ENCODE measurements at regions not wholly inside any gene's neighbourhood (a gene's known extent, or its start where the extent isn't known, plus 50 kb on each side); places are given as distances from the start of the nearest gene placed in this dataset.
"Not testable (repeated sequence)": the region's sequence is repeated elsewhere in the genome, so short reads cannot be mapped to it uniquely, and the experiment has no call there.

DNA sequence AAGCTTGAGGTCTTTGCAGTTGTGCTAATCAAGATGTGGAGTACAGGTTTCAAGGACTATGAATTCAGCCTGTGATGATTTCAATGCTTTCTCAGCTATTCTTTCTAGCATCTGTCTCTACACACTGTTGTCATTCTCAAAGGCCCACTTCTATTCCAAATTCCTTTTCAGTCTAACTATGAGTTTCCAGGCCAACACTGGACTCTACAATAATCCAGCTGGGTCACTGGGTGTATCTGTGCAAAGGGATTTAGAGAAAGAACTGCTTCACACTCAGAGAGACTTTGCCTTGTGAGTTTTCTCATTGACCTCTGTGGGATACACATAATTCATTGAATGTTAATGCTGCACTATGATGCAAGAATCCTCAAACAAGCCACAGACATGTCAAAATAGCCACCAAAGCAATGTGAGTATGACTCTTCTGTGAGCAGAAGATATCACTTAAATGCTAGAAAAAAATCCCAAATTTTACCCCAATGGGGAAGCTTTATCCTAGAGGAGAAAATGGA, 171.8 kb upstream of the CLNK start:
- no peaks in the 10 kb centered on the region for H3K27me3 ChIP-seq (ENCODE audit: control insufficient read depth, insufficient read depth, low read length)
- H3K27ac ChIP-seq (ENCODE audit: low read length), result no peak overlapping the region
- no peaks in the 10 kb centered on the region for H3K9me3 ChIP-seq (ENCODE audit: control insufficient read depth, low read depth, low read length)
- no peak overlapping the region for H3K4me3 ChIP-seq (ENCODE audit: low read length)
- DNase-seq, result no peak
- H3K4me1 ChIP-seq (ENCODE audit: control insufficient read depth, insufficient read depth, low read length), result no peaks in the 10 kb centered on the region
- H3K36me3 ChIP-seq (ENCODE audit: control insufficient read depth, insufficient read depth, low read length), result no peaks in the 10 kb centered on the region

DNA sequence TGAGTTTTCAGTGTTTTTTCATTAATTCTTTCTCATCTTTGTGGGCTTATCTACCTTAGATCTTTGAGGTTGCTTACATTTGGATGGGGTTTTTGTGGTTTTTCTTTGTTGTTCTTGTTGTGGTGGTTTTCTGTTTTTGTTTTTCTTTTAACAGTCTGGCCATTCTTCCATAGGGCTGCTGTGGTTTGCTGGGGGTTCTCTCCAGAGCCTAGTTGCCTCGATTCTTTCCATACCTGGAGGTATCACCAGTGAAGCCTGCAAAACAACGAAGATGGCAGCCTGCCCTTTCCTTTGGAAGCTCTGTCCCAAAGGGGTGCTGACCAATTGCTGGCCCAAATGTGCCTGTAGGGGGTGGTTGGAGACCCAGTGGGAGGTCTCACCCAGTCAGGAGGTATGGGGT, 168.6 kb upstream of the CLNK start:
- H3K36me3 ChIP-seq (ENCODE audit: control insufficient read depth, insufficient read depth, low read length), result no peaks in the 10 kb centered on the region
- no peaks in the 10 kb centered on the region for H3K4me1 ChIP-seq (ENCODE audit: control insufficient read depth, insufficient read depth, low read length)
- H3K27ac ChIP-seq (ENCODE audit: low read length), result no peak overlapping the region
- H3K27me3 ChIP-seq (ENCODE audit: control insufficient read depth, insufficient read depth, low read length), result no peaks in the 10 kb centered on the region
- no peak for DNase-seq
- H3K4me3 ChIP-seq (ENCODE audit: low read length), result no peak overlapping the region
- H3K9me3 ChIP-seq (ENCODE audit: control insufficient read depth, low read depth, low read length), result no peaks in the 10 kb centered on the region
- no CpG with 5 or more reads among the region's 2 CpGs for WGBS (ENCODE audit: insufficient coverage, low lambda C conversion rate)

DNA sequence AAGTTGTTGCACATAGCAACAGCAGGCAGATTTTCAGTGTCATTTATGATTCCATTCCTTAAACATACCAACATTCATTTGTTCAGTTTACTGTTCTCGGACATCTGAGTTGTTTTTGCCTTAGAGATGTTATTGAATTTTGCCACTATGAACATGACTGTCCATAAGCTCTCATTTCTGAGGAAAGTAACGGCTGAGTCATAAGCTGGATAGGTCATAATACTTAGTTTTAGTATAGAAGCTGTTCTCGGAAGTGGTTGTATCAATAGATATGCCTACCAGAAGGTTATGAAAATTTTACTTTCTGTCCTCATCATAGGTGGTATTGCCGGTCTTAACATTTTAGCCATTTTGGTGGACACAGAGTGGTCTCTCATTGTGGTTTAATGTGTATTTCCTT, 157.1 kb upstream of the CLNK start:
- Histone ChIP-seq H3K4me3 (ENCODE audit: low read length) (no peak overlapping the region), H3K36me3 (ENCODE audit: control insufficient read depth, insufficient read depth, low read length) (no peaks in the 10 kb centered on the region), H3K4me1 (ENCODE audit: control insufficient read depth, insufficient read depth, low read length) (no peaks in the 10 kb centered on the region), H3K27ac (ENCODE audit: low read length) (no peak overlapping the region), H3K27me3 (ENCODE audit: control insufficient read depth, insufficient read depth, low read length) (no peaks in the 10 kb centered on the region), H3K9me3 (ENCODE audit: control insufficient read depth, low read depth, low read length) (no peaks in the 10 kb centered on the region)
- DNase-seq, result no peak
- 67% methylated on average over 1 of the region's 4 CpGs for WGBS (ENCODE audit: insufficient coverage, low lambda C conversion rate)

DNA sequence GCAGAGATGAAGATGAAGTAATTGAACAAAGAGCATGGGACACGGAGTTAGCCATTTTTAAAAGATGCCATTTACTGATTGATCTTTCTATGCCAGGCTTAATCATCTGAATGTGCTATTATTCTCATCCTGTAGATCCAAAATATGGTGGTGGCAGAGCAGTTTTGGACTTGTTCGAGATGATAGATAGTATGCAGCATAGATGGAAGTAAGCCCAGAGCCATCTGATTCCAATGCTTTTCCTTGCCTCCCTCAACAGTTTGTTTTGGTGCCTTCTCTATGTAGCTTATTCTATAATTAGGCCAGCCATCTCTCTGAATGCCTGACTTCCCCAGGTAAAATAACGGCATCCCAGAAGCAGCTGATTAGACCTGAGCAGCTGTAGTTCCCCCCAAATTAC, 152.6 kb upstream of the CLNK start:
- H3K36me3 ChIP-seq (ENCODE audit: control insufficient read depth, insufficient read depth, low read length), result no peaks in the 10 kb centered on the region
- H3K27me3 ChIP-seq (ENCODE audit: control insufficient read depth, insufficient read depth, low read length), result no peaks in the 10 kb centered on the region
- 100% methylated on average over 1 of the region's 3 CpGs for WGBS (ENCODE audit: insufficient coverage, low lambda C conversion rate)
- H3K4me1 ChIP-seq (ENCODE audit: control insufficient read depth, insufficient read depth, low read length), result no peaks in the 10 kb centered on the region
- no peaks in the 10 kb centered on the region for H3K9me3 ChIP-seq (ENCODE audit: control insufficient read depth, low read depth, low read length)
- no peak overlapping the region for H3K4me3 ChIP-seq (ENCODE audit: low read length)
- no peak overlapping the region for H3K27ac ChIP-seq (ENCODE audit: low read length)
- DNase-seq, result no peak

DNA sequence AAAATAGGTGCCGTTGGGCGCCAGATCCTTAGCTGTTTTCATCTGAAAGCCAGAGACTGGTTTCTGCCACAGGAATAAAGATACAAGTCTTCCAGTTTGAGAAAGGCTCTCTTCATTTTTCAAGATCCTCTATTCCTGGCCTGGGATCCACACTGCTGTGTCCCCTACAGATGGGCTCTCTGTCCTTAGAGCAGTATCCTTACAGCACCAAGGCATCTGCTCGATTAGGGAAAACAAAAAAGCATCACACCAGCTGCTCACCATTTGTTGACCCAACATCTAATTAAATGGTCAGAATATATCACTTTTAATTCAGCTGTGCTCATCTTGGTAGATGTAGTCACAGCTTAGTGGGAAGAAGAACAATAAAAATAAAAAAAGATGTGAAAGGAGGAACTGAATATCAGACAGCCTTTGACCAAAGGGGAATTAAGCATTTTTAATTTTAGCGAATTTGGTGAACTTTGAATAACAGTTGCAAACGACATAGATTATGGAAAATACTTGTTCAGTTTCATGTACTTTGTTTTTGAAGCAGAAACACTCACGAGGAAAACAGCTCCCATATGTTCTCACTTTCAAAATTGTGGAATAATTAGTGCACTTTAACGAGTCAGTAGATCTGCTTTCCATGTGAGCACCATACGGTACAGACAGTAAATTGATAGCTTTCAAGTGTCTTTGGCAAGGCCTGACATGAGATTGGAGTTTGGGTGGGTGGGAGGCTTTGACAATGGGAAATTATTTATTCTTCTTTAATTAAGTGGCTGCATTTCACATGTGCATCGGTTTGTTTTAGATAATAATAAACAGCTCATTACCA, 148.4 kb upstream of the CLNK start:
- Histone ChIP-seq H3K27me3 (ENCODE audit: control insufficient read depth, insufficient read depth, low read length) (no peaks in the 10 kb centered on the region), H3K4me1 (ENCODE audit: control insufficient read depth, insufficient read depth, low read length) (no peaks in the 10 kb centered on the region), H3K4me3 (ENCODE audit: low read length) (no peak overlapping the region), H3K36me3 (ENCODE audit: control insufficient read depth, insufficient read depth, low read length) (no peaks in the 10 kb centered on the region), H3K27ac (ENCODE audit: low read length) (no peak overlapping the region), H3K9me3 (ENCODE audit: control insufficient read depth, low read depth, low read length) (no peaks in the 10 kb centered on the region)
- WGBS (ENCODE audit: insufficient coverage, low lambda C conversion rate), result 88% methylated on average over 4 of the region's 9 CpGs
- DNase-seq, result no peak

DNA sequence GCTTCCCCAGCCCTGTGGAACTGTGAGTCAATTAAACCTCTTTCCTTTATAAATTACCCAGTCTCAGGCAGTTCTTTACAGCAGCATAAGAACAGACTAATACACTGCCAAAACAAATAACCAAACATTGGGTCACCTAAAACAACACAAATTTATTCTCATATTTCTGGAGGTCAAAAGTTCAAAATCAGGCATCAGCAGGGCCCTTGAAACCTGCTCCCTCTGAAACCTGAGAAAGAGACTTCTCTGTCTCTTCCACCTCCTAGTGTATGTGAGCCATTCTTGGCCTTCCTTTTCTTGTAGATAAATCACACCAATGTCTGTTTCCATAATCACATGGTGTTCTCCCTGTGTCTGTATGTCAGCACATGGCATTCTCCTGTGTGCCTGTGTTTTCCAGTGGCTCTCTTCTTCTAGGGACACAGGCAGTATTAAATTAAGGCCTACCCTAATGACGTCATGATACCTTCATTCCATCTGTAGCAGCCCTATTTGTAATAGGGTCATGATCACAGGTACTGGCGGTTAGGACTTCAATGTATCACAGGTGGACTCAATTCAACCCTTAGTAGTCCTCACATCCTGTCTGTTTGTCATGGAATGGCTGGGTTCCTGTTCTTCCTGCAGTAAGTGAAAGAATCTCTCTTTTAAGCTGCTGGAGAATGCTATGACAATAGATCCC, 147.3 kb upstream of the CLNK start:
- Histone ChIP-seq H3K9me3 (ENCODE audit: control insufficient read depth, low read depth, low read length) (no peaks in the 10 kb centered on the region), H3K4me1 (ENCODE audit: control insufficient read depth, insufficient read depth, low read length) (no peaks in the 10 kb centered on the region), H3K27me3 (ENCODE audit: control insufficient read depth, insufficient read depth, low read length) (no peaks in the 10 kb centered on the region), H3K4me3 (ENCODE audit: low read length) (no peak overlapping the region), H3K36me3 (ENCODE audit: control insufficient read depth, insufficient read depth, low read length) (no peaks in the 10 kb centered on the region), H3K27ac (ENCODE audit: low read length) (no peak overlapping the region)
- no peak for DNase-seq
- WGBS (ENCODE audit: insufficient coverage, low lambda C conversion rate), result no CpG with 5 or more reads among the region's 2 CpGs

DNA sequence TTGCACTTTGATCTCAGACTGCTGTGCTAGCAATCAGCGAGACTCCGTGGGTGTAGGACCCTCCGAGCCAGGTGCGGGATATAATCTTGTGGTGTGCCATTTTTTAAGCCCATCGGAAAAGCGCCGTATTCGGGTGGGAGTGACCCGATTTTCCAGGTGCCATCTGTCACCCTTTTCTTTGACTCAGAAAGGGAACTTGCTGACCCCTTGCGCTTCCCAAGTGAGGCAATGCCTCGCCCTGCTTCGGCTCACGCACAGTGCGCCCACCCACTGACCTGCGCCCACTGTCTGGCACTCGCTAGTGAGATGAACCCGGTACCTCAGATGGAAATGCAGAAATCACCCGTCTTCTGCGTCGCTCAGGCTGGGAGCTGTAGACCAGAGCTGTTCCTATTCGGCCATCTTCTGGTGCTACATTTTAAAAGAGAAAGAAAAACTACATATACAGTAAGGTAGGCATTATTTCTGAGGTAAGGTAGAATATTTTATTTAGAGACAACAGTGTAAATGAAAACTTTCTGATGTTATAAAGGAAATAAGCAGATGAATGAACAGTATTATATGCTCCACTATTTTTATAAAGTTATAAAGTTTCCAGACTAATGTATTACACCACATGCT, 144.5 kb upstream of the CLNK start:
- H3K9me3 ChIP-seq (ENCODE audit: control insufficient read depth, low read depth, low read length); H3K36me3 ChIP-seq (ENCODE audit: control insufficient read depth, insufficient read depth, low read length); H3K4me1 ChIP-seq (ENCODE audit: control insufficient read depth, insufficient read depth, low read length); DNase-seq; H3K27me3 ChIP-seq (ENCODE audit: control insufficient read depth, insufficient read depth, low read length); H3K27ac ChIP-seq (ENCODE audit: low read length); H3K4me3 ChIP-seq (ENCODE audit: low read length): not testable (repeated sequence)
- no CpG with 5 or more reads among the region's 21 CpGs for WGBS (ENCODE audit: insufficient coverage, low lambda C conversion rate)

DNA sequence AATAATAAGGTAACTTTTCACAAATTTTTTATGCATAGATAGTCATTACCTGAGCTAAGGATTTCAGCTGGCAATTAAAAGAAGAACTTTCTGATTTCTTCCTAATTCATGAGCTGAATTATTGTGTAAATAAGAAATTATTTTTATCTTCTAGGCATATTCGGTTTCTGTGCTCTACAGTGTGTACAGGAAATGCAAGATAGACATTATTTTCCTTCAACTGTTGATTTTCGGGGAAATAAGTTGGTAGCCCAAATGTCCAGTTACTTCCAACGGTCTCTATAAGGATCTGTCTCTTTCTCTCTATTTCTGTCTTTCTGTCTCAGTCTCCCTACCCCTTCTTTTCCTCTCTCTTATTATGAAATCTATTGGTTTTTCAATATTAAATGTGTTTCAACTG, 137.3 kb upstream of the CLNK start:
- H3K27me3 ChIP-seq (ENCODE audit: control insufficient read depth, insufficient read depth, low read length), result no peaks in the 10 kb centered on the region
- WGBS (ENCODE audit: insufficient coverage, low lambda C conversion rate), result 93% methylated on average over 3 of the region's 3 CpGs
- H3K27ac ChIP-seq (ENCODE audit: low read length), result no peak overlapping the region
- no peaks in the 10 kb centered on the region for H3K9me3 ChIP-seq (ENCODE audit: control insufficient read depth, low read depth, low read length)
- DNase-seq, result no peak
- H3K4me3 ChIP-seq (ENCODE audit: low read length), result no peak overlapping the region
- H3K36me3 ChIP-seq (ENCODE audit: control insufficient read depth, insufficient read depth, low read length), result no peaks in the 10 kb centered on the region
- no peaks in the 10 kb centered on the region for H3K4me1 ChIP-seq (ENCODE audit: control insufficient read depth, insufficient read depth, low read length)

DNA sequence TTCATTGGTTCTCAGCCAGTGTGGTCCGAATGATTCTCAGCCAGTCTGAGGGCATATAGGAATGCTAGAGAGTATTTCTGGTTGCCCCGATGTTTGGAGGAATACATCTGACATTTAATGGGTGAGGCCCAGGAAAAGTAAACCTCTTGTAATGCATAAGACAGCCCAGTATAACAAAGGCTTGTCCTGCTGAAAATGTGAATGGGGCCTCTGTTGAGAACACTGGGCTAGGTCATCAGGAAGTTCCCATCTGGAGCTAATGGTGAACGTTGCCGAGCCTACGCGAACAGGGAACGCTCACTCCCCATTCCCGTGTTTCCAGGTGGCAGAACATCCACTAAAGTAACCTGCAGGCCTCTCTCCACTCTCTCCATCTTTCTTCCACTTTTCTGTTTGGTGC, 132.0 kb upstream of the CLNK start:
- no peak overlapping the region for H3K27ac ChIP-seq (ENCODE audit: low read length)
- no peaks in the 10 kb centered on the region for H3K27me3 ChIP-seq (ENCODE audit: control insufficient read depth, insufficient read depth, low read length)
- WGBS (ENCODE audit: insufficient coverage, low lambda C conversion rate), result 93% methylated on average over 3 of the region's 8 CpGs
- H3K4me1 ChIP-seq (ENCODE audit: control insufficient read depth, insufficient read depth, low read length), result no peaks in the 10 kb centered on the region
- no peaks in the 10 kb centered on the region for H3K36me3 ChIP-seq (ENCODE audit: control insufficient read depth, insufficient read depth, low read length)
- no peak overlapping the region for H3K4me3 ChIP-seq (ENCODE audit: low read length)
- no peaks in the 10 kb centered on the region for H3K9me3 ChIP-seq (ENCODE audit: control insufficient read depth, low read depth, low read length)
- DNase-seq, result no peak

DNA sequence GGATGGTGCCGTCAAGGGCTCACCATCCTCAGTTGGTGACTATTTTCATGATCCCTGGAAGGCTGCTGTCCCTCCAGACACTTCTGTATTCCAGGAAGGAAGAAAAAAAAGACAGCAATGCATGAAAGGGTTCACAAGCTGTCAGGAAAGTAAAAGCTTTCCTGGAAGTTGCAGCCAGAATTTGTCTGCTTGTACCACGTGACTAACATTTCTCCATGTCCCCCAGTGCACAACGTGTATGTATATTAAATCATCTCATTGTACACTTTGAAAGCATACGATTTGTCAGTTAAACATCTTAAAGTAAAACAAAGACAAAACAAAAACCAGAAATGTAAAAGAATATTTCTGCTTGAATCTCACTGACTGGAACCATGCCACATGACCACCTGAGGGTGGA, 127.4 kb upstream of the CLNK start:
- 93% methylated on average over 2 of the region's 4 CpGs for WGBS (ENCODE audit: insufficient coverage, low lambda C conversion rate)
- H3K27me3 ChIP-seq (ENCODE audit: control insufficient read depth, insufficient read depth, low read length), result no peaks in the 10 kb centered on the region
- no peaks in the 10 kb centered on the region for H3K4me1 ChIP-seq (ENCODE audit: control insufficient read depth, insufficient read depth, low read length)
- H3K36me3 ChIP-seq (ENCODE audit: control insufficient read depth, insufficient read depth, low read length), result no peaks in the 10 kb centered on the region
- DNase-seq, result no peak
- H3K9me3 ChIP-seq (ENCODE audit: control insufficient read depth, low read depth, low read length), result no peaks in the 10 kb centered on the region
- H3K4me3 ChIP-seq (ENCODE audit: low read length), result no peak overlapping the region
- no peak overlapping the region for H3K27ac ChIP-seq (ENCODE audit: low read length)
